Adrenal gland (tissue), 5 donors: ENCODE measurements at regions not wholly inside any gene's neighbourhood (a gene's known extent, or its start where the extent isn't known, plus 50 kb on each side); places are given as distances from the start of the nearest gene placed in this dataset.
"Not testable (repeated sequence)": the region's sequence is repeated elsewhere in the genome, so short reads cannot be mapped to it uniquely, and the experiment has no call there.

Source experiments
- CTCF ChIP-seq, 6 experiments: fragments of 450-650 bp in 4 of 6; fragments of 200-600 bp in 2 of 6; sonication (generic) in 1 of 6; IDR thresholded peaks; 1 replicate in 5 of 6; 2 replicates in 1 of 6; pipeline versions ENCODE4 v1.5.1 to v1.8.0; 2016 to 2021; ENCODE audit warnings: antibody characterized with exemption in 6 of 6, mild to moderate bottlenecking in 2 of 6, moderate library complexity in 1 of 6
- POLR2A ChIP-seq, 2 donors: fragments of 450-650 bp; IDR thresholded peaks; one replicate each; pipeline ENCODE4 v1.6.1; 2017; ENCODE audit warnings: antibody characterized with exemption in 2 of 2, mild to moderate bottlenecking in 2 of 2, moderate library complexity in 1 of 2
- donor health status: DM: no; HTN: no; CAD: no.

GRCh38 chr3:187862701-187863277 lies 117.5 kb upstream of the BCL6 start:
- TF ChIP-seq CTCF, POLR2A (IDR thresholded peaks at IDR 0.05): not testable (repeated sequence)
